ENCODE measurements at regions not wholly inside any gene's neighbourhood (a gene's known extent, or its start where the extent isn't known, plus 50 kb on each side); places are given as distances from the start of the nearest gene placed in this dataset.

DNA sequence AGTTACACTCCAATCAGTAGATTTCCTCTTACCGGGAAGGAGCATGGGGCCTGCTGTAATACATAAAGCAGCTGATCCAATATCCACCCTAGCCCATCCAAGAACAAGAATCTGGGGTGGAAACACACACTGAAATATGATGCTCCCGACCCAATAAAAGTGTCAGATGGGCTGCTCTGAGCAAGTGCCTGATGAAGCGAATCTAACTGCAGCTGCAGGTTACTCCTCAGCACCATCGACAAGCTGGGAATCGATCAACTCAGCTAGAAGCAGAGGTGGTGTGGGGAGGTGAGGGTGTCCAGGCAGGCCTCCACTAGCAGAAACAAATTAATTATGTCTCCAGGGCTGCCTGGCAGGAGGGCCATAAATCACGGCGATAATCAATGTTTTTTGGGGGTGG lies 64.0 kb upstream of the WSCD2 start:
- H3K4me3 ChIP-seq, result no peak overlapping the region
- H3K4me1 ChIP-seq, result no peaks in the 10 kb centered on the region
- no peaks in the 10 kb centered on the region for H3K36me3 ChIP-seq
- H3K27ac ChIP-seq, result no peak overlapping the region
- H3K27me3 ChIP-seq, result no peaks in the 10 kb centered on the region
- no peaks in the 10 kb centered on the region for H3K9me3 ChIP-seq
- TF ChIP-seq, protein P1, sequence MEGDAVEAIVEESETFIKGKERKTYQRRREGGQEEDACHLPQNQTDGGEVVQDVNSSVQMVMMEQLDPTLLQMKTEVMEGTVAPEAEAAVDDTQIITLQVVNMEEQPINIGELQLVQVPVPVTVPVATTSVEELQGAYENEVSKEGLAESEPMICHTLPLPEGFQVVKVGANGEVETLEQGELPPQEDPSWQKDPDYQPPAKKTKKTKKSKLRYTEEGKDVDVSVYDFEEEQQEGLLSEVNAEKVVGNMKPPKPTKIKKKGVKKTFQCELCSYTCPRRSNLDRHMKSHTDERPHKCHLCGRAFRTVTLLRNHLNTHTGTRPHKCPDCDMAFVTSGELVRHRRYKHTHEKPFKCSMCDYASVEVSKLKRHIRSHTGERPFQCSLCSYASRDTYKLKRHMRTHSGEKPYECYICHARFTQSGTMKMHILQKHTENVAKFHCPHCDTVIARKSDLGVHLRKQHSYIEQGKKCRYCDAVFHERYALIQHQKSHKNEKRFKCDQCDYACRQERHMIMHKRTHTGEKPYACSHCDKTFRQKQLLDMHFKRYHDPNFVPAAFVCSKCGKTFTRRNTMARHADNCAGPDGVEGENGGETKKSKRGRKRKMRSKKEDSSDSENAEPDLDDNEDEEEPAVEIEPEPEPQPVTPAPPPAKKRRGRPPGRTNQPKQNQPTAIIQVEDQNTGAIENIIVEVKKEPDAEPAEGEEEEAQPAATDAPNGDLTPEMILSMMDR (IDR thresholded peaks at IDR 0.05), result no peak
- TF ChIP-seq POLR2A (IDR thresholded peaks at IDR 0.05), result no peak
- no peak for DNase-seq

- no peak for DNase-seq
- H3K4me3 ChIP-seq, result no peak overlapping the region
- no peaks in the 10 kb centered on the region for H3K36me3 ChIP-seq
- no peak for TF ChIP-seq POLR2A (IDR thresholded peaks at IDR 0.05)
- TF ChIP-seq, protein P1 (IDR thresholded peaks at IDR 0.05), result no peak
- no peak overlapping the region for H3K27ac ChIP-seq
- H3K9me3 ChIP-seq, result no peaks in the 10 kb centered on the region
- H3K27me3 ChIP-seq, result no peaks in the 10 kb centered on the region
- no peaks in the 10 kb centered on the region for H3K4me1 ChIP-seq
Measured at GRCh38 chr12:108066583-108067577, 62.2 kb upstream of the WSCD2 start.

DNA sequence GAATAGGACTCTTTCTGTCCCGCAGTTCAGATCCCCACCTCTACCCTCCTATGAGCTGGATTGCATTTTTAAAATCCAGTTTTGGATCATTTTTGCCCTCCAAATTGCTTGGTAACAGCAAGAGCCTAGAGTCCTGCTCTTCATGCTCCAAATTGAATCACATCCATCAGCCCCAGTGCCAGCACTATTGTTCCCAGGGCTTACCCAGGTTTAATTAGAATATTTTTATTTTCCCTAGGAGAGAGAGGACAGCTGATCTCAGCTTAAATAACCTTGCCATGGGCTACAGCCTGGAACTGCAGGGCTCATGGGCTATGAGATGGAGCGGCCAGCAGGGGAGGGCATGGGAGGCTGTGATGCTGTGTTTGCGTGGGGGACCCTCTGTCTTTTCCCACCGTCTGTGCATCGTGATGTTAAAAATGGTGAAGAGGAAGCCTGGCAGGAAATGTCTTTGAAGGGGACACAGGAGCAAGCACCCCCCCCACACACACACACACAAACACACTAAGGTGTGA lies 59.4 kb upstream of the WSCD2 start:
- H3K27ac ChIP-seq, result no peak overlapping the region
- no peaks in the 10 kb centered on the region for H3K27me3 ChIP-seq
- H3K9me3 ChIP-seq, result no peaks in the 10 kb centered on the region
- no peak overlapping the region for H3K4me3 ChIP-seq
- H3K4me1 ChIP-seq, result no peaks in the 10 kb centered on the region
- TF ChIP-seq, protein P1 (IDR thresholded peaks at IDR 0.05), result no peak
- TF ChIP-seq POLR2A (IDR thresholded peaks at IDR 0.05), result no peak
- H3K36me3 ChIP-seq, result no peaks in the 10 kb centered on the region
- no peak for DNase-seq

- Histone ChIP-seq H3K36me3 (no peaks in the 10 kb centered on the region), H3K27me3 (no peaks in the 10 kb centered on the region), H3K27ac (no peak overlapping the region), H3K9me3 (no peaks in the 10 kb centered on the region), H3K4me3 (no peak overlapping the region), H3K4me1 (no peaks in the 10 kb centered on the region)
- no peak for DNase-seq
- TF ChIP-seq, protein P1 (IDR thresholded peaks at IDR 0.05), result no peak
Measured at GRCh38 chr12:108075561-108075960, 53.5 kb upstream of the WSCD2 start.

- TF ChIP-seq, protein P1 (IDR thresholded peaks at IDR 0.05), result no peak
- no peak for TF ChIP-seq POLR2A (IDR thresholded peaks at IDR 0.05)
- Histone ChIP-seq H3K36me3 (no peaks in the 10 kb centered on the region), H3K27me3 (no peaks in the 10 kb centered on the region), H3K4me3 (no peak overlapping the region), H3K27ac (no peak overlapping the region), H3K4me1 (no peaks in the 10 kb centered on the region), H3K9me3 (no peaks in the 10 kb centered on the region)
- DNase-seq, result no peak
Measured at GRCh38 chr12:108076556-108076955, 52.5 kb upstream of the WSCD2 start.

All from Peyer's patch (tissue), 4 donors.